ENCODE measurements at regions not wholly inside any gene's neighbourhood (a gene's known extent, or its start where the extent isn't known, plus 50 kb on each side); places are given as distances from the start of the nearest gene placed in this dataset.
"Not testable (repeated sequence)": the region's sequence is repeated elsewhere in the genome, so short reads cannot be mapped to it uniquely, and the experiment has no call there.

DNA sequence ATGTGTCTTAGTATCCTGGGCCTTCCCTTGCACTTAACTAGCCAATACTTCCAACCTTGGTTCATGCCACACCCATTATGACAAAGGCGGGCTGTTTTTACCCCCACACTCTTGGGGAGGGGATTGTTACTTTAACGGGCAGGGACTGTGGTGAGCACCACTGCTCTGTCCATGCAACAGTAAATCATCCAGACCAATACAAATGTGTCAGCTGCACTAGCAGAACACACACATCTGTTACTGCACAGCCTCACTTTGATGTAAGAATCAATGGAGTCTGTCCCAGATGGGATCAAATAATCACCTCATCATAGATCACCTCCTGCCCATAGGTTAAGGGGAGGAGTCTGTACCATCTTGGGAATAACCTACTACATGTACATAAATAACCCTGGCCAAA, 58.1 kb downstream of the NPAP1 start:
- DNase-seq (ENCODE audit: low spot score), result no peak

DNA sequence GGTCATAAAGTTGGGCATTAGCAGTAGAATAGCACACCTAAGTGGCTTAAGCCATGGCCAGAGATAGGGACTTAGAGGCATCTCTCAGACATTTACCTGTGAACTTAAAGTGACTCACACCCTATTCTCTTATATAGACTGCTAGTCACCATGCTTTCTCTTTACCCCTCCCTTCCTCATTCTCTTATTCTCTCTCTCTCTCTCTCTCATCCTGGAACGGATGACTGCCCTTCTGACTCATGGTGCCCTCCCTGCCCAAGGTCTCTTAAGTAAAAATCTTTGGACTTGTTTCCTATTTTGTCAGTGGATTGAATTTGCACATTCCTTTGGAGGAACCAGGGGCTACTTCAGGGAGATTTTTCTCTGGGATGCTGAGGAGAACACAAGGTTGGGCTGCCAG, 58.8 kb downstream of the NPAP1 start:
- no peak for DNase-seq (ENCODE audit: low spot score)

DNA sequence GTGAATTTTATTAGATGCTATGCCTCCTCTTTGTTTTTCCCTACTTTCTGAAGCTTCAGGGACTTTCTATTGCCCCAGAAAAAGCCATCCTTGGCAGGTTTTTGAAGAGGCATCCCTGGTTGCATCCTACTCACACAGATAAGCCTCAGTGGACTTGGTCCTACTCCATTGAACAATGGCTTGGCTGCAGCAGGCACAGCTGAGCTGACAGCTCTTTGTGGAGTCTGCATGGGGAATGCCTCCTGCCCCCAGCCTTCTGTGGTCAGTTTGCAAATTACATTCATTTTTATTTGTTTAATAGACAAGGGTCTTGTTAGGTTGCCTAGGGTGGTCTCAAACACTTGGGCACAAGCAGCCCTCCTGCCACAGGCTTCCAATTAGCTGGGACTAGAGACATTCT, 69.7 kb downstream of the NPAP1 start:
- DNase-seq (ENCODE audit: low spot score), result no peak

DNA sequence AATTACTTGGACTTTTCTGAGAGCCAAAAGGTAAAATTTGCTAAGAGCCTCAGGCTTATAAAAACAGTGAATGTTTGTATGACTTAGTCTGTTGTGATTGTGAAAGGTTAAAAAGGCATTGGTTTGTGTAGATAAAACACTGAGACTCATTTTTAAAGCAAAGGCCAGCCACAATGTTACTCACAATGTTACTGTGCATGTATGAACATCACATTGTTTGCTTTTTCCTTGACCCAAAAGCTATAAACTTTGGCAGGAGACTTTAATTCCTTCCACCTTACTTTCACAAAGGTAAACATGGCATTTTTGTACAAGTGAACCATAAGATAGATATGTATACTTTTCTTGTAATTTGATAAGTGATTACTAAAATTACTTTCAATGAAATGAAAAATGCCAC, 70.5 kb downstream of the NPAP1 start:
- DNase-seq (ENCODE audit: low spot score), result no peak

DNA sequence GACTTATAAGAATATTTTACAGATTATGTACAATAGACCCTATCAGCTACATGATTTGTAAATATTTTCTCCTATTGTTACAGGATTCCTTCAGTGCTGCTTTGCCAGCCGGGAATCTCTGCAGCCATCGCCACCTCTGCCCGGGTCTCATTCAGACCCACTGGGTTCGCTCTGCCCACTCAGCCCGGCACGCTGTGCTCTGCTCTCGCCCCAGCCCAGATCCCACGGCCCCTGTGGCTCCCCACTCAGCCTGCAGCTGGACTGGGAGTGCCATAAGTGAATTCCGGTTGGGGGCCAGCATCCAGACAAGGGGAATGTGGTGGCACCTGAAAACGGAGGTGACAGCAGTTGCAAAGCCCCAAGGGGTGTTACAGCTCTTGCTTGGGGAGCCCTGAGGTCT, 71.8 kb downstream of the NPAP1 start:
- no peak for DNase-seq (ENCODE audit: low spot score)

GRCh38 chr15:24748812-24749439, 73.4 kb downstream of the NPAP1 start:
- no peak for DNase-seq (ENCODE audit: low spot score)

GRCh38 chr15:24752354-24752753, 76.8 kb downstream of the NPAP1 start:
- DNase-seq (ENCODE audit: low spot score), result no peak

DNA sequence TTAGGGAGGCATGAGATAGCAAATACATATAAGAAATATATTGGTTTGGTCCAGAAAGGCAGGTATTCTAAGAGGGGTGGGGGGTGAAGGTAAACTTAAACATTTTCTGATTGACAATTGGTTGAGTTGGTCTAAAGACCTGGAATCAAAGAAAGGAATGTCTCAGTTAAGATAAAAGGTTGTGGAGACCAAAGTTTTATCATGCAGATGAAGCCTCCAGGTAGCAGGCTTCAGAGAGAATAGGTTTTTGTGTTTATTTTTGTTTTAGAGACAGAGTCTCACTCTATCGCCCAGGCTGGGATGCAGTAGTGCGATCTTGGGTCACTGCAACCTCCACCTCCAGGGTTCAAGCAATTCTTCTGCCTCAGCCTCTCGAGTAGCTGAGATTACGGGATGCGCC, 80.5 kb downstream of the NPAP1 start:
- no peak for DNase-seq (ENCODE audit: low spot score)

DNA sequence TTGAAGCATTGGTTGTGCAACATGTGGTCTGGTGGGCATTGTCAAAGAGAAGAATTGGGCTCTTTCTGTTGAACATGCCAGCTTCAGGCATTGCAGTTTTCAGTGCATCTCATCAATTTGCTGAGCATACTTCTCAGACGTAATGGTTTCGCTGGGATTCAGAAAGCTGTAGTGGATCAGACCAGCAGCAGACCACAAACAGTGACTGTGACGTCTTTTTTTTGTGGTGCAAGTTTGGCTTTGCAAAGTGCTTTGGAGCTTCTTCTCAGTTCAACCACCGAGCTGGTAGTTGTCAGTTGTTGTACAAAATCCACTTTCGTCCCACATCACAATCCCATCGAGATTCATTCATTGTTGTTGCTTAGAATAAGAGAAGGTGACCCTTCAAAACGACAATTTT, 84.5 kb downstream of the NPAP1 start:
- DNase-seq (ENCODE audit: low spot score), result no peak

- no peak for DNase-seq (ENCODE audit: low spot score)
Measured at GRCh38 chr15:24761704-24762302, 86.2 kb downstream of the NPAP1 start.

DNA sequence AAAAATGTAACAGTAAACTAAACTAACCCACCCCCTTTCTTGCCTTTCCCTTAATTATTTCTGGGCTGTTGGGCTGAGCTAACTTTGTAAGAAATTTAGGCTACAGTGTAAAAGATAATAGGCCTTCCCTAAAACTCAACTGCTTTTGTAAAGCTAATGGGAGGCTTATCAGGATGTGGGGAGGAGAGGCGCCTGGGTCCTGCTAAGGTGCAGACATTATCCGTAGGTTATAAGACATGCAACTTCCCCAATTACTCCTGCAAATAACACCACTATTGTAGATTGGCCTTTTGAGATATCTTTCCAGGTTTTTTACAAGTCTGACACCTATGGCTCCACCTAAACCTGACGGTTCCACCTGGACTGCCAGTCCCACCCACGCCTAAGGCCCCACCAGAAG, 88.3 kb downstream of the NPAP1 start:
- no peak for DNase-seq (ENCODE audit: low spot score)

- DNase-seq (ENCODE audit: low spot score), result no peak
Measured at GRCh38 chr15:24764375-24765171, 89.0 kb downstream of the NPAP1 start.

- no peak for DNase-seq (ENCODE audit: low spot score)
Measured at GRCh38 chr15:24766511-24767133, 91.0 kb downstream of the NPAP1 start.

DNA sequence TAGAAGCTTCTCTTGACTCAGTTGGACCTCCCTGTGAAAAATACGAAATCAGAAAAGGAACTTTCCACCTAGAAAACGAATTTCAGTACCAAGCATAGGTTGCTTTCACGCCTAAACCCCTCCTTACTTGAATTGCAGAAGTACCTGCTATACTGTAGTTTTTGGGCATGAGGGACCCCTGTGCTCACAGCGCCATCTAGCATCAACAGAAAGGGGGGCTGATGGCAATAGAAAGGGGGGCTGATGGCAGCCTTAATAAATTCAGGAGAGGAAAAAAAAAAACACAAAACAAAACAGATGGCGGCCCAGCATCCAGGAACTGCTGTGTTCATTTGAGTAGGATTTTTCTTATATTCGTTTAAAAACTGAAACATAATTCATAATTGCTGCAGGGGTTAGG, 96.7 kb downstream of the NPAP1 start:
- DNase-seq (ENCODE audit: low spot score), result no peak

- DNase-seq (ENCODE audit: low spot score), result peak; percentile 10
Measured at GRCh38 chr15:24772686-24773373, 97.3 kb downstream of the NPAP1 start.

GRCh38 chr15:24777307-24777706, 101.7 kb downstream of the NPAP1 start:
- DNase-seq (ENCODE audit: low spot score), result no peak

DNA sequence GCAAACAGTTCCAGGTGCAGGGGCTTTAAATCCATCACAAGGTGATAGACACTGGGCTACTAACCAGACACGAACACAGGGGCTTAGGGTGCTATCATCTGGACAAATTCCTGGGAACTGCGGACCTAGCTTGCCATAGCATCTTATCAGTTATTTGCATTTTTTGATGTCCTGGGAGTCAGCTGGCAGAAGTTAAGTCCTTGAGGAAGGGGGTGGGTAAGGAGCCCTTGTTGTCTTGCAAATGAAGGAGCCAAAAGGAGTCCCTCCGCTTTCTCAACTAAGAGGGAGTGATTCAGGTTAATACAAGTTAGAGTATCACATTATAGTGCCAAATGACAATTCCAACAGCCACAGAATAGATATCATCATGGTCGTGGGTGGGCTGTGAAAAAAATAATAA, 108.9 kb downstream of the NPAP1 start:
- DNase-seq (ENCODE audit: low spot score), result no peak

DNA sequence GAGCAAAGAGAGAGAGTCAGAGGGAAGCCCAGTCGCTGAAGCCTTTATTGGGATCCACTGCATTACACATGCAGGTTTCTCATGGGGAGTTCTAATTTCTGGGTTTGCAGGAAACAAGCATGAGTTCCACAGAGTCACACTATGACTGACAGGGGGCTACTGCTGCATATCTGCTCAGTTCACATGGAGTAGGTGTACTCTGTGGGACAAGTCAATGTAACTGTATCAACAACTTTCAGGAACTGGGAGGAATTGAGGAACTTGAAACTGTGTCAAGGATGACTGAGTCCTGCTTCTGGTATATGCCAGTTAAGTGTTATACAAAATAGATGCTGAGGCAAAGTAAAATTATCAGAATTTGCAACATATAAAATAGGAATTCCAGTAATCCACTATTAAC, 110.8 kb downstream of the NPAP1 start:
- DNase-seq (ENCODE audit: low spot score), result no peak

- not testable (repeated sequence) for DNase-seq (ENCODE audit: low spot score)
Measured at GRCh38 chr15:24802624-24803023, 127.0 kb downstream of the NPAP1 start.

GRCh38 chr15:24819680-24820079, 135.1 kb upstream of the SNRPN start:
- no peak for DNase-seq (ENCODE audit: low spot score)

GRCh38 chr15:24823473-24823872, 131.3 kb upstream of the SNRPN start:
- no peak for DNase-seq (ENCODE audit: low spot score)

DNA sequence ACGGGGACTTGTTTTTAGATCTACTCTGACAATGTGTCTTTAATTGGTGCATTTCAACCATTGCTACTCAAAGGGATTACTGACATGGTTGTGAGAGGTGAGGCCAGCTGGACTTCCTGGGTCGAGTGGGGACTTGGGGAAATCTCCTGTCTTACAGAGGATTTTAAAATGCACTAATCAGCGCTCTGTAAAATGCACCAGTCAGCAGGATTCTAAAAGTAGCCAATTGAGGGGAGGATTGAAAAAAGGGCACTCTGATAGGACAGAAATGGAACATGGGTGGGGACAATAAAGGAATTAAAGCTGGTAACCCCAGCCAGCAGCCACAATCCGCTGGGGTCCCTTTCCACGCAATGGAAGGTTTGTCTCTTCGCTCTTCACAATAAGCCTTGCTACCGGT, 122.5 kb upstream of the SNRPN start:
- no peak for DNase-seq (ENCODE audit: low spot score)
